ENCODE measurements at regions not wholly inside any gene's neighbourhood (a gene's known extent, or its start where the extent isn't known, plus 50 kb on each side); places are given as distances from the start of the nearest gene placed in this dataset.

- TF ChIP-seq CTCF (conservative IDR thresholded peaks at IDR 0.05; ENCODE audit: low read depth in 2 of 2) (no peak), JUNB (IDR thresholded peaks at IDR 0.05; ENCODE audit: unreplicated experiment) (no peak), NANOG (IDR thresholded peaks at IDR 0.05; ENCODE audit: borderline replicate concordance) (no peak), POLR2AphosphoS5 (IDR thresholded peaks at IDR 0.05; ENCODE audit: low read depth) (no peak)
- TF ChIP-seq, protein P1, sequence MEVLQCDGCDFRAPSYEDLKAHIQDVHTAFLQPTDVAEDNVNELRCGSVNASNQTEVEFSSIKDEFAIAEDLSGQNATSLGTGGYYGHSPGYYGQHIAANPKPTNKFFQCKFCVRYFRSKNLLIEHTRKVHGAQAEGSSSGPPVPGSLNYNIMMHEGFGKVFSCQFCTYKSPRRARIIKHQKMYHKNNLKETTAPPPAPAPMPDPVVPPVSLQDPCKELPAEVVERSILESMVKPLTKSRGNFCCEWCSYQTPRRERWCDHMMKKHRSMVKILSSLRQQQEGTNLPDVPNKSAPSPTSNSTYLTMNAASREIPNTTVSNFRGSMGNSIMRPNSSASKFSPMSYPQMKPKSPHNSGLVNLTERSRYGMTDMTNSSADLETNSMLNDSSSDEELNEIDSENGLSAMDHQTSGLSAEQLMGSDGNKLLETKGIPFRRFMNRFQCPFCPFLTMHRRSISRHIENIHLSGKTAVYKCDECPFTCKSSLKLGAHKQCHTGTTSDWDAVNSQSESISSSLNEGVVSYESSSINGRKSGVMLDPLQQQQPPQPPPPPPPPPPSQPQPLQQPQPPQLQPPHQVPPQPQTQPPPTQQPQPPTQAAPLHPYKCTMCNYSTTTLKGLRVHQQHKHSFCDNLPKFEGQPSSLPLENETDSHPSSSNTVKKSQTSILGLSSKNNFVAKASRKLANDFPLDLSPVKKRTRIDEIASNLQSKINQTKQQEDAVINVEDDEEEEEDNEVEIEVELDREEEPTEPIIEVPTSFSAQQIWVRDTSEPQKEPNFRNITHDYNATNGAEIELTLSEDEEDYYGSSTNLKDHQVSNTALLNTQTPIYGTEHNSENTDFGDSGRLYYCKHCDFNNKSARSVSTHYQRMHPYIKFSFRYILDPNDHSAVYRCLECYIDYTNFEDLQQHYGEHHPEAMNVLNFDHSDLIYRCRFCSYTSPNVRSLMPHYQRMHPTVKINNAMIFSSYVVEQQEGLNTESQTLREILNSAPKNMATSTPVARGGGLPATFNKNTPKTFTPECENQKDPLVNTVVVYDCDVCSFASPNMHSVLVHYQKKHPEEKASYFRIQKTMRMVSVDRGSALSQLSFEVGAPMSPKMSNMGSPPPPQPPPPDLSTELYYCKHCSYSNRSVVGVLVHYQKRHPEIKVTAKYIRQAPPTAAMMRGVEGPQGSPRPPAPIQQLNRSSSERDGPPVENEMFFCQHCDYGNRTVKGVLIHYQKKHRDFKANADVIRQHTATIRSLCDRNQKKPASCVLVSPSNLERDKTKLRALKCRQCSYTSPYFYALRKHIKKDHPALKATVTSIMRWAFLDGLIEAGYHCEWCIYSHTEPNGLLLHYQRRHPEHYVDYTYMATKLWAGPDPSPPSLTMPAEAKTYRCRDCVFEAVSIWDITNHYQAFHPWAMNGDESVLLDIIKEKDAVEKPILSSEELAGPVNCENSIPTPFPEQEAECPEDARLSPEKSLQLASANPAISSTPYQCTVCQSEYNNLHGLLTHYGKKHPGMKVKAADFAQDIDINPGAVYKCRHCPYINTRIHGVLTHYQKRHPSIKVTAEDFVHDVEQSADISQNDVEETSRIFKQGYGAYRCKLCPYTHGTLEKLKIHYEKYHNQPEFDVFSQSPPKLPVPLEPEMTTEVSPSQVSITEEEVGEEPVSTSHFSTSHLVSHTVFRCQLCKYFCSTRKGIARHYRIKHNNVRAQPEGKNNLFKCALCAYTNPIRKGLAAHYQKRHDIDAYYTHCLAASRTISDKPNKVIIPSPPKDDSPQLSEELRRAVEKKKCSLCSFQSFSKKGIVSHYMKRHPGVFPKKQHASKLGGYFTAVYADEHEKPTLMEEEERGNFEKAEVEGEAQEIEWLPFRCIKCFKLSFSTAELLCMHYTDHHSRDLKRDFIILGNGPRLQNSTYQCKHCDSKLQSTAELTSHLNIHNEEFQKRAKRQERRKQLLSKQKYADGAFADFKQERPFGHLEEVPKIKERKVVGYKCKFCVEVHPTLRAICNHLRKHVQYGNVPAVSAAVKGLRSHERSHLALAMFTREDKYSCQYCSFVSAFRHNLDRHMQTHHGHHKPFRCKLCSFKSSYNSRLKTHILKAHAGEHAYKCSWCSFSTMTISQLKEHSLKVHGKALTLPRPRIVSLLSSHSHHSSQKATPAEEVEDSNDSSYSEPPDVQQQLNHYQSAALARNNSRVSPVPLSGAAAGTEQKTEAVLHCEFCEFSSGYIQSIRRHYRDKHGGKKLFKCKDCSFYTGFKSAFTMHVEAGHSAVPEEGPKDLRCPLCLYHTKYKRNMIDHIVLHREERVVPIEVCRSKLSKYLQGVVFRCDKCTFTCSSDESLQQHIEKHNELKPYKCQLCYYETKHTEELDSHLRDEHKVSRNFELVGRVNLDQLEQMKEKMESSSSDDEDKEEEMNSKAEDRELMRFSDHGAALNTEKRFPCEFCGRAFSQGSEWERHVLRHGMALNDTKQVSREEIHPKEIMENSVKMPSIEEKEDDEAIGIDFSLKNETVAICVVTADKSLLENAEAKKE (CRISPR knock-in tag; IDR thresholded peaks at IDR 0.05) = no peak
These were observed 376.5 kb upstream of the MAD2L1 start (continued) for GRCh38 chr4:120443116-120443515.

- no peaks in the 10 kb centered on the region for H3K9me3 Mint-ChIP-seq
- no peaks in the 10 kb centered on the region for H3K9me2 ChIP-seq (ENCODE audit: insufficient read depth)
- H3F3A ChIP-seq (replicated peaks; ENCODE audit: low read depth) = no peaks in the 10 kb centered on the region
- H3K79me2 ChIP-seq (replicated peaks; ENCODE audit: insufficient read depth) = no peaks in the 10 kb centered on the region
- no peak overlapping the region for H3K27ac ChIP-seq (ENCODE audit: low read depth)
- H3K27me3 ChIP-seq (ENCODE audit: insufficient read depth) = no peaks in the 10 kb centered on the region
- DNase-seq (ENCODE audit: low spot score) (no peak), ATAC-seq (no peak)
- no peak overlapping the region for H3K4me2 ChIP-seq
- no peaks in the 10 kb centered on the region for H3K27me3 Mint-ChIP-seq (ENCODE audit: insufficient read depth, low read depth, poor library complexity)
- H3K36me3 ChIP-seq (ENCODE audit: insufficient read depth) = no peaks in the 10 kb centered on the region
- H3K4me1 ChIP-seq (ENCODE audit: insufficient read depth) = no peaks in the 10 kb centered on the region
- H4K20me1 ChIP-seq (replicated peaks; ENCODE audit: insufficient read depth) = no peaks in the 10 kb centered on the region
- H3K36me3 Mint-ChIP-seq (ENCODE audit: low read depth) = no peaks in the 10 kb centered on the region
- H3K4me1 Mint-ChIP-seq = peaks cover 4% of the 10 kb centered on the region; the same call in 1 of the 3 replicates
- peak overlapping the region; percentile 54; the same call in 1 of the 2 replicates for H2AFZ ChIP-seq
- no peak overlapping the region for H3K4me3 Mint-ChIP-seq
- H3K4me3 ChIP-seq = no peak overlapping the region
- no peak overlapping the region for H3K27ac Mint-ChIP-seq
- TF ChIP-seq, protein P2, sequence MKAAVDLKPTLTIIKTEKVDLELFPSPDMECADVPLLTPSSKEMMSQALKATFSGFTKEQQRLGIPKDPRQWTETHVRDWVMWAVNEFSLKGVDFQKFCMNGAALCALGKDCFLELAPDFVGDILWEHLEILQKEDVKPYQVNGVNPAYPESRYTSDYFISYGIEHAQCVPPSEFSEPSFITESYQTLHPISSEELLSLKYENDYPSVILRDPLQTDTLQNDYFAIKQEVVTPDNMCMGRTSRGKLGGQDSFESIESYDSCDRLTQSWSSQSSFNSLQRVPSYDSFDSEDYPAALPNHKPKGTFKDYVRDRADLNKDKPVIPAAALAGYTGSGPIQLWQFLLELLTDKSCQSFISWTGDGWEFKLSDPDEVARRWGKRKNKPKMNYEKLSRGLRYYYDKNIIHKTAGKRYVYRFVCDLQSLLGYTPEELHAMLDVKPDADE (IDR thresholded peaks at IDR 0.05) = no peak
- TF ChIP-seq REST (IDR thresholded peaks at IDR 0.05; ENCODE audit: unreplicated experiment) (no peak), EZH2phosphoT487 (IDR thresholded peaks at IDR 0.05; ENCODE audit: unreplicated experiment) (no peak)
These were observed 374.1 kb upstream of the MAD2L1 start for GRCh38 chr4:120440730-120441129.
